Erythroblast (primary cell): ENCODE measurements at regions not wholly inside any gene's neighbourhood (a gene's known extent, or its start where the extent isn't known, plus 50 kb on each side); places are given as distances from the start of the nearest gene placed in this dataset.

Experiments used
- DNase-seq, 2 experiments: peaks; one replicate each; lab custom pipeline; 2025; lab: John Stamatoyannopoulos, UW
- GATA1 ChIP-seq: IDR thresholded peaks from 2 replicates; pipeline ENCODE4 v1.6.1; 2011; ENCODE audit warnings: low read depth, mild to moderate bottlenecking, control low read depth, low read length, moderate library complexity
- POLR2A ChIP-seq: IDR thresholded peaks from 2 replicates; pipeline ENCODE4 v1.6.1; 2011; ENCODE audit warnings: mild to moderate bottlenecking, low read length

- TF ChIP-seq GATA1 (no peak), POLR2A (no peak)
- DNase-seq, result no peak
Measured at GRCh38 chr7:49244543-49244942, 320.2 kb downstream of the CDC14C start.

- no peak for TF ChIP-seq GATA1
- DNase-seq, result no peak
Measured at GRCh38 chr7:49245062-49245461, 320.7 kb downstream of the CDC14C start.

- no peak for DNase-seq
- TF ChIP-seq POLR2A (no peak), GATA1 (no peak)
Measured at GRCh38 chr7:49247759-49248158, 323.4 kb downstream of the CDC14C start.

- DNase-seq, result no peak
Measured at GRCh38 chr7:49255054-49255453, 330.7 kb downstream of the CDC14C start.

GRCh38 chr7:49260538-49260937 is 336.2 kb downstream of the CDC14C start:
- DNase-seq, result no peak

More at GRCh38 chr7:49255054-49255453, 330.7 kb downstream of the CDC14C start:
- TF ChIP-seq GATA1 (no peak), POLR2A (no peak)

GRCh38 chr7:49261928-49262327 is 337.6 kb downstream of the CDC14C start:
- TF ChIP-seq POLR2A (no peak), GATA1 (no peak)
- DNase-seq, result no peak

More at GRCh38 chr7:49260538-49260937, 336.2 kb downstream of the CDC14C start:
- TF ChIP-seq POLR2A, result no peak
- no peak for TF ChIP-seq GATA1

- no peak for TF ChIP-seq GATA1
- no peak for TF ChIP-seq POLR2A
- no peak for DNase-seq
Measured at GRCh38 chr7:49264530-49264929, 340.2 kb downstream of the CDC14C start.

- TF ChIP-seq GATA1, result no peak
- no peak for TF ChIP-seq POLR2A
- DNase-seq, result no peak
Measured at GRCh38 chr7:49273897-49274296, 349.6 kb downstream of the CDC14C start.

GRCh38 chr7:49279891-49280290 is 355.5 kb downstream of the CDC14C start:
- TF ChIP-seq GATA1, result no peak
- TF ChIP-seq POLR2A, result no peak
- DNase-seq, result no peak

GRCh38 chr7:49287653-49288052 is 363.3 kb downstream of the CDC14C start:
- no peak for DNase-seq
- TF ChIP-seq POLR2A, result no peak
- no peak for TF ChIP-seq GATA1

- DNase-seq, result no peak
- TF ChIP-seq GATA1 (no peak), POLR2A (no peak)
Measured at GRCh38 chr7:49294611-49295010, 370.3 kb downstream of the CDC14C start.

- no peak for DNase-seq
- no peak for TF ChIP-seq POLR2A
- no peak for TF ChIP-seq GATA1
Measured at GRCh38 chr7:49295146-49295545, 370.8 kb downstream of the CDC14C start.

GRCh38 chr7:49297958-49298357 is 373.6 kb downstream of the CDC14C start:
- no peak for TF ChIP-seq GATA1
- TF ChIP-seq POLR2A, result no peak
- no peak for DNase-seq

GRCh38 chr7:49308787-49309186 is 384.4 kb downstream of the CDC14C start:
- TF ChIP-seq POLR2A (no peak), GATA1 (no peak)

GRCh38 chr7:49320083-49320482 is 395.7 kb downstream of the CDC14C start:
- no peak for DNase-seq
- TF ChIP-seq POLR2A, result no peak
- TF ChIP-seq GATA1, result no peak

More at GRCh38 chr7:49308787-49309186, 384.4 kb downstream of the CDC14C start:
- DNase-seq, result no peak

- no peak for TF ChIP-seq POLR2A
- no peak for TF ChIP-seq GATA1
- no peak for DNase-seq
Measured at GRCh38 chr7:49321843-49322242, 397.5 kb downstream of the CDC14C start.
